ENCODE measurements at regions not wholly inside any gene's neighbourhood (a gene's known extent, or its start where the extent isn't known, plus 50 kb on each side); places are given as distances from the start of the nearest gene placed in this dataset.

GRCh38 chr2:21431078-21431477 lies 307.3 kb downstream of the TDRD15 start:
- no peak for DNase-seq (ENCODE audit: low read depth in 2 of 2)

- no peak for DNase-seq (ENCODE audit: low read depth in 2 of 2)
These were observed 315.2 kb downstream of the TDRD15 start for GRCh38 chr2:21438949-21439348.

GRCh38 chr2:21441442-21441841 lies 317.7 kb downstream of the TDRD15 start:
- no peak for DNase-seq (ENCODE audit: low read depth in 2 of 2)

GRCh38 chr2:21443494-21444105 lies 319.8 kb downstream of the TDRD15 start:
- DNase-seq (ENCODE audit: low read depth in 2 of 2) = no peak

GRCh38 chr2:21449881-21450280 lies 326.1 kb downstream of the TDRD15 start:
- DNase-seq (ENCODE audit: low read depth in 2 of 2) = no peak

- DNase-seq (ENCODE audit: low read depth in 2 of 2) = no peak
These were observed 327.6 kb downstream of the TDRD15 start for GRCh38 chr2:21451403-21451802.

- no peak for DNase-seq (ENCODE audit: low read depth in 2 of 2)
These were observed 328.5 kb downstream of the TDRD15 start for GRCh38 chr2:21452263-21452662.

- DNase-seq (ENCODE audit: low read depth in 2 of 2) = no peak
These were observed 328.9 kb downstream of the TDRD15 start for GRCh38 chr2:21452678-21453077.

GRCh38 chr2:21453723-21454450 lies 330.1 kb downstream of the TDRD15 start:
- no peak for DNase-seq (ENCODE audit: low read depth in 2 of 2)

GRCh38 chr2:21454839-21455238 lies 331.1 kb downstream of the TDRD15 start:
- no peak for DNase-seq (ENCODE audit: low read depth in 2 of 2)

- DNase-seq (ENCODE audit: low read depth in 2 of 2) = no peak
These were observed 338.0 kb downstream of the TDRD15 start for GRCh38 chr2:21461754-21462240.

GRCh38 chr2:21466341-21466927 lies 342.7 kb downstream of the TDRD15 start:
- no peak for DNase-seq (ENCODE audit: low read depth in 2 of 2)

- no peak for DNase-seq (ENCODE audit: low read depth in 2 of 2)
These were observed 343.6 kb downstream of the TDRD15 start for GRCh38 chr2:21467280-21467818.

- DNase-seq (ENCODE audit: low read depth in 2 of 2) = no peak
These were observed 344.1 kb downstream of the TDRD15 start for GRCh38 chr2:21467910-21468309.

GRCh38 chr2:21468624-21469023 lies 344.9 kb downstream of the TDRD15 start:
- DNase-seq (ENCODE audit: low read depth in 2 of 2) = no peak

GRCh38 chr2:21469158-21469557 lies 345.4 kb downstream of the TDRD15 start:
- DNase-seq (ENCODE audit: low read depth in 2 of 2) = no peak

- no peak for DNase-seq (ENCODE audit: low read depth in 2 of 2)
These were observed 345.8 kb downstream of the TDRD15 start for GRCh38 chr2:21469564-21469963.

- no peak for DNase-seq (ENCODE audit: low read depth in 2 of 2)
These were observed 356.4 kb downstream of the TDRD15 start for GRCh38 chr2:21480162-21480561.

GRCh38 chr2:21484643-21485042 lies 360.9 kb downstream of the TDRD15 start:
- DNase-seq (ENCODE audit: low read depth in 2 of 2) = no peak

- no peak for DNase-seq (ENCODE audit: low read depth in 2 of 2)
These were observed 362.7 kb downstream of the TDRD15 start for GRCh38 chr2:21486445-21486844.

GRCh38 chr2:21489080-21489479 lies 365.3 kb downstream of the TDRD15 start:
- DNase-seq (ENCODE audit: low read depth in 2 of 2) = no peak

GRCh38 chr2:21498016-21498415 lies 374.2 kb downstream of the TDRD15 start:
- no peak for DNase-seq (ENCODE audit: low read depth in 2 of 2)
